ENCODE measurements at regions not wholly inside any gene's neighbourhood (a gene's known extent, or its start where the extent isn't known, plus 50 kb on each side); places are given as distances from the start of the nearest gene placed in this dataset.

DNA sequence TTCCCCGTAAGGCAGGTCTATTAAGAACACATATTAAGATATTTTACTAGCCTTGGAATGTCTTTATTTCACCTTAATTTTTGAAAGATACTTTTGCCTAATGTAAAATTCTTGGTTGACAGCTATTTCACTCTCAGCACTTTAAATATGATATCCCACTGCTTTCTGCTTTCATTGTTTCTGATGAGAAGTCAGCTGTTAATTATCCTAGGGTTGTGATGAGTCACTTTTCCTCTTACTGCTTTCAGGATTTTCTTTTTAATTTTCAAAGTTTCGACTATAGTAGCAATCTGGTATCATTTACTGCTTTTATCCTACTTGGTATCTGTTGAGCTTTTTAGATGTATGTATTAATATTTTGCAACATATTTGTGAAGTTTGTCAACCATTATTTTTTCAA is 578.9 kb upstream of the ATP2B1 start:
- DNase-seq (ENCODE audit: low read depth in 3 of 3, low spot score in 2 of 3), result no peak

GRCh38 chr12:90281154-90281868 is 572.7 kb upstream of the ATP2B1 start:
- DNase-seq (ENCODE audit: low read depth in 3 of 3, low spot score in 2 of 3), result no peak

GRCh38 chr12:90280564-90281058 is 572.0 kb upstream of the ATP2B1 start:
- DNase-seq (ENCODE audit: low read depth in 3 of 3, low spot score in 2 of 3), result no peak

GRCh38 chr12:90280033-90280432 is 571.4 kb upstream of the ATP2B1 start:
- no peak for DNase-seq (ENCODE audit: low read depth in 3 of 3, low spot score in 2 of 3)

GRCh38 chr12:90275088-90275487 is 566.5 kb upstream of the ATP2B1 start:
- DNase-seq (ENCODE audit: low read depth in 3 of 3, low spot score in 2 of 3), result no peak

- no peak for DNase-seq (ENCODE audit: low read depth in 3 of 3, low spot score in 2 of 3)
These were observed 565.8 kb upstream of the ATP2B1 start for GRCh38 chr12:90274407-90274806.

DNA sequence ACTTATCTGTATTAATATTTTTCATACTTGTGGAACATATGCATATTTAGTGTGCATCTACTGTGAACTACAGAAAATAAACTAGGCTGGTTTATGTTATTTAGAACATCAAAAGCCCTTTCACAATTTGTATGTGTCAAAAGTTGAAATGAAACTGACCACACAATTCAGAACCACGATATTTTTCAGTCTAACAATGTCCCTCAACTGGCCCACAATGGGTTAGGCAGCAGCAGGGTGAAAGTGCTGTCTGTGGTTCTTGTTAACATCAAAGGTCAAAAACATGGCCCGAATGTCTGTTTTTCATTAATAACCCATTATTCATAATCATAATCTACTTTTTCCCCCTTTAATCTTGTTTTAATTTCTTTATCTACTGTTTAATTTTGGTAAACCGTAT is 559.9 kb upstream of the ATP2B1 start:
- no peak for DNase-seq (ENCODE audit: low read depth in 3 of 3, low spot score in 2 of 3)

DNA sequence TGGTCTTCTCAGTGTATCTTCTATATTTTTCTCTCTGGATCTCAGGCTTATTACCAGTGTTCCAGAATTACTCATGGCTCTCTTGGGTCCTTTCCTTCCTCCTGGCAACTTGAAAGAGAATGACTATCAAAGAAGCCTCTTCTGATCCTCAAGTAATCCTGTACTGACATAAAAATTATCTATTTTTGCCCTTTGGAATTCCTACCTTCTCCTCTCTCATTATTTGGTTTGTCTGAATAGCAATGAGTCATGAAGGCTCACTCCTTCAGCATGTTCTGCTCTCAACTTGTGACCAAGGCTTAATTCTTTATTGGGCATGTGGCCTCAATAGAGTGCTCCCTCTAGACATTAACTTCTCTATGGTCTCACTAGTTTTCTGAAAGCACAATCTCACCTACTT is 553.6 kb upstream of the ATP2B1 start:
- no peak for DNase-seq (ENCODE audit: low read depth in 3 of 3, low spot score in 2 of 3)

- DNase-seq (ENCODE audit: low read depth in 3 of 3, low spot score in 2 of 3), result no peak
These were observed 552.6 kb upstream of the ATP2B1 start for GRCh38 chr12:90261283-90261682.

DNA sequence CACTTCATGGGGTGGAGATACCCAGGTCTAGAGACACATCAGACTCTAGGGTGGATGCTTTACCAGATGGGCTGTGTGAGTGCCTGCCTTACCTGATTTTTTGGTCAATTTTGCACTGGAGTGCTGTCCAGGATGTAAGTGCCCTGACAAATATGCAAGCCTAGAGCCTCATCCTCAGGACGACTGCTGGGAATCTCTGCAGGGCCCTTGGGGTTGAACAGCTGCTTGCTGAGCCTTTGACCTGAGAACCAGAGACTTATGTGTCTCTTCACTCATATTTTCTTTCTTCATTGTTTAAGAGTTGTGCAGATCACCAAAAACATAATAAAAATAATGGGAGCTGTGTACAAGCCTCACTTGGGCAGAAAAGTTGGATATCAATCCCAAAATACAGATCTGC is 551.5 kb upstream of the ATP2B1 start:
- no peak for DNase-seq (ENCODE audit: low read depth in 3 of 3, low spot score in 2 of 3)

DNA sequence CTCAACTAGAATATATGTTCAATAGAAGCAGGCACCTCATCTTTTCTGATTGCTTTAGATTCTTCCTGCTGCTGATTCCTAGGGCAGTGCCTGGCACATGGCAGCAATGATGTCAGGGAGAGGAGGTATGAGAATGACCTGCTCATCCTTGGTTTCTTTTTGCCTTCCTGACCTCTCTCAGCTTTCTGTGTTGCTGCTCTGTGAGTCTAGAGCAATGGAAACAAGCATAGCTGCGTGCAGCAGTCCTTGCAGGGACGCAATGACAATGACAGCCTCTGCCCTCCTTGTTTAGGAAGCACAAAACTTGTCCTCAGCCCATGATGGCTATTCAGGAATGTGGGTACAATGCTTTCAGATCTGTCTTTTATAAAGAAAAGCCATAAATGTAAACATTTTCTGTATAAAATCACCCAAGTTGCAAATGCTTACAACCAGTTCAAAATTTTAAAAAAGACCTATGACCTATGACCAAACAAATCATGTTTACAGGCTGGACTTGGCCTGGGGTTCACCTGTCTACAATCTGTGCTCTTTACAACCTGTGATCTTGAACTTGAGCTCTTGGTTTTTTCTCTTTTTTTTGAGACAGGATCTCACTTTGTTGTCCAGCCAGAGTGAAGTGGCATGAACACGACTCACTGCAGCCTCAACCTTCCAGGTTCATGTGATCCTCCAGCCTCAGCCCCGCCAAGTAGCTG is 549.4 kb upstream of the ATP2B1 start:
- no peak for DNase-seq (ENCODE audit: low read depth in 3 of 3, low spot score in 2 of 3)

DNA sequence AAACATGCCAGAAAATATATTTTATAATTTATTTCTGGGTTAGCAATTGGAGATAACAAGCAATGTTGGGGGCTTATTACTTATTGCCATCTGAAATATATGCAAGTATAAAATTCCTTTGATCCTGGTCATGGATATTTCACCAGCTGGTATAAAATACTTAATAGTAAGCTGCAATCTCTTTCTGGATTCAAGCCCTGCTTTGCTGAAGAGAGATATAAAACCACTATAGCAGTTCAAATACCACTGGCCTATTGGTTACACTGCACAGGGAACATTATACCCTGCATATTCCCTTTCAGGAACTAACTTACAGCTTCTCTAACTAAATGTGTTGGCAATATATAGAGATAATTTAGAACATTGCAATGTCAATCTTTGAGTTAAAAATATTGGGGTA is 546.2 kb upstream of the ATP2B1 start:
- no peak for DNase-seq (ENCODE audit: low read depth in 3 of 3, low spot score in 2 of 3)

DNA sequence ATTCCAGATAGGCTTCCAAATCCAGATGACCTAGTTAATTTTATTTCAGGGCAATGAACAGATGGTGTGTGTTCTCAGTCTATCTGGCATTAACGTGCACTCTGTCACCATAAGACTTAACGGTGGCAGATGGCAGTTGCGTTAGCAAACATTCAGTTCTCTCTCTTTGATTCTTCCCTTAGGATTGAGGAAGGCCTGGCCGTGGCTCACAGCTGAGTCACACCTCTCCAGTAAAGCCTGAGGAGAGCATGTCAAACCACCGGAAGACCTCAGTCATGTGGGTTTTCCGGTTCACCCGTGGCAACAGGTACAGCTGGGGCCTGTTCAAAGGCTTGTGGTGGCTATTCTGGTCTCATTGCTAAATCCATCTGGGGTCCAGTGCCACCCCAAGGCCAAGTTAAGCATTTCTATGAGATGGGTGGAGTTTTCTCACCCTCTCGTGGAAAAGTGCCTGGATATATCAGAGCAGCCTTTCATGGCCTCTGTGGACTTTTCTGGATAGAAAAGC is 545.1 kb upstream of the ATP2B1 start:
- DNase-seq (ENCODE audit: low read depth in 3 of 3, low spot score in 2 of 3), result no peak

DNA sequence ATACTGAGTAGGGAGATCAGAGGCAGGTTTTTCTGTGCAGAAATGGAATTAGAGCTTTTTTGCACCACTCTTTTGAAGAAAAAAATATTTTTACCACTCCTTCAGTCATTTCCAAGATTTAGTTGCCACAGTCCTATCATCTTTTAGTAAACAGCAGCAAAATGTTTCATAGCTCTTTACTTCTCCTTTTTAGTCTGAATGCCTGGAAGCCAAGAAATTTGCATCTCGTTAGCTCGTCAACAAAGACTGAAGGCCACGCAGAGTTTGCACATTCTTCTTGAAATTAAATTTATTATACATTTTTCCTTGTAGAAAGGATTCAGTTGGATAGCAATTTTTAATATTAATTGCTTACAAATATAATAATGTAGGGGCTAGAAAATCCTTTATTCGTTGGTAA is 544.5 kb upstream of the ATP2B1 start:
- no peak for DNase-seq (ENCODE audit: low read depth in 3 of 3, low spot score in 2 of 3)

DNA sequence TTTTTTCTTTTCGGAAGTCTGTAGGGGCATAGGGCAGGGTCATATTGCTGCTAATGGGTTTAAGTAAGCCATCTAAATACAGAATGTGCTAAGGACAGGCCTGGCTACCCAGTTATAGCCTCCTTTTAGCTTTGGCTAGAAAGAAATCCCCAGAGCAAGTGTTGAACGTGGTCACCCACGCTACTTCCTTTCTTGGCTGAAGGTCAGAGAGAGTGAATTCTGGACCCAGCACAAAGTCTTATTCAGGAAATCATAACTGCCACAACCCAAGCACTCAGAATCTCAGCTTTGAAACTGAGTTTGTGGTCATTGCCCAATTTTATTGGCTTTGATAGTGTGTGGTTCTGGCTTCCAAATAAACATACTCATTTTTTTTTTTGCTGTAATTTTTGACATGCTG is 542.1 kb upstream of the ATP2B1 start:
- DNase-seq (ENCODE audit: low read depth in 3 of 3, low spot score in 2 of 3), result no peak

DNA sequence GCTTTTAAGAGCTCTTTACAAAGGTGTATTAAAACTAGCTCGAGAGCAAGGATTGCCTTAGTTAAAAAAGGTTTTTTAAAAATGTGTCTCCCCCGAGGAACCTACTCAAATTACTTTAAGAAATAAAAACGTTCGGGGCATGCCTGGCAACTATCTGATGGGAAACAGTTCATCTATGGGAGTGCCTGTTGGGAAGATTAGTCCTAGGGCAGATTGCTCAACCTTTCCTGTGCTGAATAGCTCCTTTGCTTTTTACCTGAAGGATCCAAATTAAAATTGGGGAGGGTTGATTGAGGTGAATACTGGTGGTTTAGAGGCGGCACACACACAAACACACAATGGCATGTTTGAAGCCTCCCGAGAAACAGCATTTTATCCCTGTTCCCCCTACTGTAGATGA is 541.4 kb upstream of the ATP2B1 start:
- no peak for DNase-seq (ENCODE audit: low read depth in 3 of 3, low spot score in 2 of 3)

DNA sequence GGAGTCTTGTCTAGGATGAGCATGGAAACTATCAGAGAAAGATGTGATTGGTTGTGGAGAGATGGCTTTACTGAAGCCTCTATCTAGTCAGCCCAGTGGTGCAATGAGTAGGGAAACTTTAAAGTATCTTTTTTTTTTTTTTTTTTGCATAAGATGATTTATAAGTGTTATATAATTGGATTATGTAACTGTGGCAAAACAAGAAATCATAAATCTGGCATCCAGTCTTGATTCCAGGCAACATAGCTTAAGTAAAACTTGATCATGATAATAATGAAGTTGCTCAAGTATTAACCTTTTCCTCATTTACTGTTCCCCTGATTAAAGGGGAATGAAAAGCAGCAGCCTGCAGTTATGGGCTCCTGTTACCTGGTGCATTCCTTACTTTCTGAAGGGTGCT is 538.0 kb upstream of the ATP2B1 start:
- DNase-seq (ENCODE audit: low read depth in 3 of 3, low spot score in 2 of 3), result no peak

DNA sequence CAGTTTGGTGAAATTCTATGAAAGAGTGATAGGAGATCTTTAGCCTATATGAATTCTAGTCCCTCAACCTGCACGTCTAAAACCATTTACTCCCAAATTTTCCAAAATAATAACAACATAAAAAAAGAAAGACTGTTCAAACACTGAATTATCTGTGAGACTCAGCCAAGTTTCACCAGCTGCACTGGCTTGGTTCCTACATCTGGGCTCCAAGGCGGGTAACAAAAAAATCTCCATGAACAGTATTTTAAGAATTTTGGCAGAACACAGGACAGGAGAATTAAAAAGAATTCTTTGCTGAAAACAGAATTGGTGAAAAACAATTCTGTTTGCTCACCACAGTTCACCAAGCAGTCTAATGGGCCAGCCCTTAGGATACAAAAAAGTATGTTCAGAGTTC is 536.8 kb upstream of the ATP2B1 start:
- no peak for DNase-seq (ENCODE audit: low read depth in 3 of 3, low spot score in 2 of 3)

GRCh38 chr12:90244232-90244631 is 535.6 kb upstream of the ATP2B1 start:
- no peak for DNase-seq (ENCODE audit: low read depth in 3 of 3, low spot score in 2 of 3)

DNA sequence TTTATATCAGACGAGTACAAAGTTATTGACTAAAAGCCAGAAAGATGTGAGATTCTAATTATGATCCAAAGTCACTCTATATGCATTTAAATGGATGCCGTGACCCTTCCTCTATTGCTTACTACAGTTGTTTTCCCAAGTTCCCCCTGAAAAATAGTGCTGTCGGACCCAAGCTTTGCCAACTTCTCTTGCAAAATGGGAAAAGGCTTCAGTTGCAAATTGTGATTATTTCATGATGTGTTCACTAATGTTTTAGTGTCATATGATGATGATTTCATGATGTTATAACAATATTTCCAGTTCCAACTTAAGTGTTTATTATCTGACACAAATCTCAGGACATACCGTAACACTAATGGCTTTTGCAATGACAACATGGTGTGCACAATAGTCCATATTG is 534.6 kb upstream of the ATP2B1 start:
- no peak for DNase-seq (ENCODE audit: low read depth in 3 of 3, low spot score in 2 of 3)

DNA sequence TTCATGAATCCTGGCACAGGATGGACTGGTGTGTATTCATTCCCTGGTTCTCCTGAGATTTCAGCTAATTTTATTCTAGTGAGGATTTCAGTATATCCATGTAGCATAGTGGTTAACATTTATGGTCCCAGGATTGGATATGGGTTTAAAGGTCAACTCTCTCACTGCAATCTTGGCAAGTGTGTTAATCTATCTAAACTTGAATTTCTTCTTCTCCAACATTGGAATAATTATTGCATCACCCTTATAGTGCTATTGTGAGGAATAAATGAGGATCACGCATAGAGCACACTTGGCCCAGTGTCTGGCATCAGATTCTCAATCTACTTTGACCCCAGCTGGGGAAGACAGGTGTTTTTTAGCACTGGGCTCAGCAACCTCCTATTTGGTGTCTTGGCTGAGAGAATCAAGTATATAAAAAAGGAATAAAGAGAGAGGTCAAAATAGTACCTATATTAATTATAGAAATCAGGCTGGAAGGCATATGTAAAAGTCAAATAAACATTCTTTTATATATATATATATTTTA is 531.2 kb upstream of the ATP2B1 start:
- DNase-seq (ENCODE audit: low read depth in 3 of 3, low spot score in 2 of 3), result no peak

DNA sequence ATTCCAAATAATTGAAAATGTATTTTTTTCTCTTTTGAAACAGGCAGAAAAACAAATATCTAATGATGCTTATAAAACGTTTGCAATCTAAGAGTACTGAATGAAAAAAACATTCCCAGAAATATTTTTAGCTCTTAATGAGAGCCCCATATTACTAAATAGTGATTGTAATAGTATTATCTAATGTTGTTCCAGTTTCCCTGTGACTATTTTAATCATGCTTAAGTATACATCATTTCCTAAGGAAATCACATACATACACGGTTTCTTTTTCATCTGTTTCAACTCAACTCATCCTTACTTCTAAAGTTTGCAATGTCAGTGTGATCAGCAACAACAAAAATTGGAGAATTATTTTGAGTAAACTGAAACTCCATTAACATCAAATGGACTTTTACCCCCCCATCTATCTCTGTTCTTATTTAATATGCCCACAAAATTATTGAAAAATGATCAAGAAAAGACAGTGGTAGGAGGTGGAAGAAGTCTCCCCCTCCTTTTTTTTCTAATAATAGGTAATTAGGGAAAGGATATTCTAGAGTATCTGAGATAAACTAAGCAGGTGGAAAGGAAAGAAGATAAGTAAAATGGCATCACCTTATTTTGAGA is 530.1 kb upstream of the ATP2B1 start:
- DNase-seq (ENCODE audit: low read depth in 3 of 3, low spot score in 2 of 3), result no peak

Measured in right renal cortex interstitium (tissue), 3 donors.